GM04503 (cell line): ENCODE measurements at regions not wholly inside any gene's neighbourhood (a gene's known extent, or its start where the extent isn't known, plus 50 kb on each side); places are given as distances from the start of the nearest gene placed in this dataset.
"Not testable (repeated sequence)": the region's sequence is repeated elsewhere in the genome, so short reads cannot be mapped to it uniquely, and the experiment has no call there.

Source experiments
- DNase-seq: peaks from one replicate; pipeline ENCODE4 v3.0.0-alpha.2; 2012; ENCODE audit warnings: low read depth

- DNase-seq, result no peak
These were observed 137.3 kb upstream of the TGFBR2 start for GRCh38 chr3:30469133-30469532.

GRCh38 chr3:30470496-30470895 is 135.9 kb upstream of the TGFBR2 start:
- DNase-seq, result no peak

DNA sequence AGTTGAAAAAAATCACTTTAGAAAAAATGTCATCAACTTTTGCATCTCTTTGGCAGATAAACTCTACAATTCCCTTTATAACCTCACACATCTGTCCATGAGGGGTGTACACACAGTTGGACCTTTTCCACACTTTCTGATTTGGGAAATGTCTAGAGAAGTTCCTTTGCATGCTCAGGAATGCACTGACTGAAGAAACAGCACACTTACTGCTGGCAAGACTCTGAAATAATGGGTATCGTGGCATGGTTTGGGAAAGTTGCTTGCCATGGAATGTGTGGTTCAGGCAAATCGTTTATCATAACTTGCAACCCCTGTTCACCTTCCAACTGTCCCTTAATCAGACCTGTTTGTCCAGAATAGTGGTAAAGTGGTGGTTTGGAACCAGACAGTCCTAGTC is 135.3 kb upstream of the TGFBR2 start:
- peak; percentile 67 for DNase-seq

GRCh38 chr3:30471796-30472489 is 134.5 kb upstream of the TGFBR2 start:
- DNase-seq, result no peak

DNA sequence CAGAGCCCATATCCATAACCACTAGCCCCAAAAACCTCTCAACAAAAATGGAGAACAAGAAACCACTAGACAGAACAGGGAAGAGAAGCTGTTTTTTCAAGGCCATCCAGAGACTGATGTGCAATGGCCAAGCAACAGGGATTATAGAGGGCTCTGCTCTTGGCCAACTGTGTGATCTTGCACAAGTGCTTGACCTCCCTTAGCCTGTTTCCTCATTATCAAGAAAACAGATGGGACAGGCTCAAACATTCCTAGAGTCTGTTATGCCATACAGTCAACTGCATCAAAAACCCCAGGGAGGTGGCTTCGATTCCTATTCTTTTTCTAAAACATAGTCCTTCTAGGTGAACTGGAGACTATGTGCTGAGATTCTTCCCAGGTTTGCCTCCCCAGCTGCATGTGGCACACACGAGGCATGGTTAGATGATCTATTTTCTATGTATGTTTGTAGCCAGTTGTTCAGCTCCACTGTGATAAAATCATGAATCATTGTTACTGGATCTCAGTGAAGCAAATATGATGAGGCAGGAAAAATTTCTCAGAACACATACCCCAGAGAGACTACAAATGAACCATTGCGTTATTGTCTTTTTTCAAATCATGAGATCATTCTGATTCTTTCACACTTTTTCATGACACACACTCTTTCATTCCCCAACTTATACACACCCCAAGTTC is 132.9 kb upstream of the TGFBR2 start:
- peak; percentile 64 for DNase-seq

DNA sequence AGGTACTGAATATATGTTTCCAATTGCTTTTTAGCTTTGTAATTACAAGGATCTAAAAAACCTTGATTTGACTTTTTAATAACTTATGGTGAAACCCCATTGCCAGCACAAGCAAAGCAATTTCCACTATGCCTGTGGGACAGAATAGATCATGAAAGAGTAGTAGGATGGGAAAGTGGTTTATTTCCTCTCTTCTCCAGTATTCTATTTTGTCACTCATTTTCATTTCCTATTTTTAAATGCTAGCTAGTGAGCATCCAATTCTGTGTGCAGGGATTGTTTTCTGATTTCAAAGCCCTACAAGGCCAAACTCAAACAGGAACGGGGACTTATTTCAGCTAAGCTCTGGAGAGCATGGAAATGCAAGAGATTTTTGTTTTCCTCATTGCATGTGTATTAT is 132.0 kb upstream of the TGFBR2 start:
- no peak for DNase-seq

DNA sequence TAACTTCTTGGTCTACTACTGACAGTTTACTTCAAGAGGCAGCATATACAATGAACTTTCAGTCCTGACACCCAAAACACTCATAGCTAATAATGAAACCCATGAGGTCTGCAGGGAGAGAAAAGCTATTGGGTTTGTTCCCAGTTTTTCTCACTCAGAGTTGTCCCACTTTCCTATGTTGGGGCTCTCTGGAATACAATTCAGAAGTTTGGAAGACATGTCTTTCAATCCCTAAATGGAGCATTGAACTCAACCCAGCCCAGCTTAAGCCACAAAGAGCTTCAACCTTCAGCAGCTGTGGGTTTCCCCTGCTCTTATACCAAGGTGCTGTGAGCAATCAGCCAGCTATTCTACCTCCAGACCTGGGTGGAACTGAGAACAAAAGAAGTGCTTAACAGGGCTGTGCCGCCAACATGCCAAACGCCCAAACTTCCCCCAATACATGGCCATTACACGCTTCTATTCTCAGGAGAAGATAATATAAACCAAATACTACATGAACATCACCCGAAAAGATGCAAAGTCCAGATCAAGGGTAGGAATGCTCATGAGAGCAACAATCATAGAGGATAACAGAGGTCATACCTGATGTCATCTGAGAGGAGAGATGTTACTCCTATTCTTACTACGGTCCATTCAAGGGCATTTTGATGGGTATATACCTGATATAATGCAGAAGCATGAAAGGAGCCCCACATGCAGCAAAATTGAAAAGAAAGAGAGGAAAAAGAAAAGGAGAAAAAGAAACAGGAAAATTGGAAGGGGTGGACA is 131.2 kb upstream of the TGFBR2 start:
- DNase-seq, result no peak

GRCh38 chr3:30475809-30476178 is 130.6 kb upstream of the TGFBR2 start:
- no peak for DNase-seq

- DNase-seq, result peak; percentile 64
These were observed 129.9 kb upstream of the TGFBR2 start for GRCh38 chr3:30476368-30477084.

- no peak for DNase-seq
These were observed 129.1 kb upstream of the TGFBR2 start for GRCh38 chr3:30477149-30477921.

GRCh38 chr3:30479737-30480136 is 126.7 kb upstream of the TGFBR2 start:
- DNase-seq, result not testable (repeated sequence)

DNA sequence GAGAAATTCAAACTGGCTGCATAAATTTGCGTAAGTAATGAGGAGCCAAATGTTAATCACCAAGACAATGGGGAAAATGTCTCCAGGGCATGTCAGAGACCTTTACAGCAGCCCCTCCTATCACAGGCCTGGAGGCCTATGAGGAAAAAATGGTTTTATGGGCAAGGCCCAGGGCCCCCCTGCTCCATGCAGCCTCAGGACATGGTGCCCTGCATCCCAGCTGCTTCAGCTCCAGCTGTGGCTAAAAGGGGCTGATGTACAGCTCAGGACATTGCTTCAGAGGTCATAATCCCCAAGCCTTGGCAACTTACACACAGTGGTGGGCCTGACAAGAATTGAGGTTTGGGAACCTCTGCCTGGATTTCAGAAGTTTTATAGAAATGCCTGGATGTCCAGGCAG is 126.2 kb upstream of the TGFBR2 start:
- DNase-seq, result not testable (repeated sequence)

DNA sequence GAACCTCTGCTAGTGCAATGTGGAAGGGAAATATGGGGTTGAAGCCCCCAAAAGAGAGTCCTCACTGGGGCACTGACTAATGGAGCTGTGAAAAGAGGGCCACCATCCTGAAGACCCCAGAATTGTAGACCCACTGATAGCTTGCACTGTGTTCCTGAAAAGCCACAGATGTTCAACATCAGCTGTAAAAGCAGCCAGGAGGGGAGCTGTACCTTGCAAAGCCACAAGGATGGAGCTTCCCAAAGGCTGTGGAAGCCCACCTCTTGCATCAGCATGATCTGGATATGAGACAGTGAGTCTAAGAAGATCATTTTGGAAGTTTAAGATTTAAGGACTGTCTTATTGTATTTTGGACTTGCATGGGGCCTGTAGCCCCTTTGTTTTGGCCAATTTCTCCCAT is 125.8 kb upstream of the TGFBR2 start:
- no peak for DNase-seq

GRCh38 chr3:30481241-30481640 is 125.2 kb upstream of the TGFBR2 start:
- DNase-seq, result no peak

- not testable (repeated sequence) for DNase-seq
These were observed 122.2 kb upstream of the TGFBR2 start for GRCh38 chr3:30484229-30484628.

- DNase-seq, result no peak
These were observed 120.0 kb upstream of the TGFBR2 start for GRCh38 chr3:30486368-30486767.

- DNase-seq, result no peak
These were observed 118.2 kb upstream of the TGFBR2 start for GRCh38 chr3:30488070-30488756.

- DNase-seq, result no peak
These were observed 113.8 kb upstream of the TGFBR2 start for GRCh38 chr3:30492322-30493192.

- no peak for DNase-seq
These were observed 112.5 kb upstream of the TGFBR2 start for GRCh38 chr3:30493911-30494311.
